ENCODE measurements at regions not wholly inside any gene's neighbourhood (a gene's known extent, or its start where the extent isn't known, plus 50 kb on each side); places are given as distances from the start of the nearest gene placed in this dataset.

DNA sequence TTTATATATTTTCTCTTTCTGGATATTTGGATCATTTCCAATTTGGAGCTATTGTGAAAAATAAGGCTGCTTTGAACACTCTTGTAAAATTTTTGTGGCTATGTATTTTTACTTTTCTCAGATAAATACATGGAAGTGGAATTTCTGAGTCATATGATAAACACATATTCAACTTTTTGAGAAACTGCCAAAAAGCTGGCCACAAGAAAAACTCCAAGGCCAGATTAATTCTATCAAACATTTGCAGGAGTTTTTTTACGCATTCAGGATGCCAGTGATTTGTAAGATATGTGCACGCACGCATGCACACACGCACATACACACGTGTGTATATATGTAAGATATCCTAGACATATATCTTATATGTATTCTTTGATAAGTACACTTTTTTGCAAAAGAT is 477.5 kb upstream of the SPHKAP start:
- TF ChIP-seq, protein P1, sequence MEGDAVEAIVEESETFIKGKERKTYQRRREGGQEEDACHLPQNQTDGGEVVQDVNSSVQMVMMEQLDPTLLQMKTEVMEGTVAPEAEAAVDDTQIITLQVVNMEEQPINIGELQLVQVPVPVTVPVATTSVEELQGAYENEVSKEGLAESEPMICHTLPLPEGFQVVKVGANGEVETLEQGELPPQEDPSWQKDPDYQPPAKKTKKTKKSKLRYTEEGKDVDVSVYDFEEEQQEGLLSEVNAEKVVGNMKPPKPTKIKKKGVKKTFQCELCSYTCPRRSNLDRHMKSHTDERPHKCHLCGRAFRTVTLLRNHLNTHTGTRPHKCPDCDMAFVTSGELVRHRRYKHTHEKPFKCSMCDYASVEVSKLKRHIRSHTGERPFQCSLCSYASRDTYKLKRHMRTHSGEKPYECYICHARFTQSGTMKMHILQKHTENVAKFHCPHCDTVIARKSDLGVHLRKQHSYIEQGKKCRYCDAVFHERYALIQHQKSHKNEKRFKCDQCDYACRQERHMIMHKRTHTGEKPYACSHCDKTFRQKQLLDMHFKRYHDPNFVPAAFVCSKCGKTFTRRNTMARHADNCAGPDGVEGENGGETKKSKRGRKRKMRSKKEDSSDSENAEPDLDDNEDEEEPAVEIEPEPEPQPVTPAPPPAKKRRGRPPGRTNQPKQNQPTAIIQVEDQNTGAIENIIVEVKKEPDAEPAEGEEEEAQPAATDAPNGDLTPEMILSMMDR (IDR thresholded peaks at IDR 0.05): no peak
- H3K27me3 ChIP-seq: no peaks in the 10 kb centered on the region
- H3K27ac ChIP-seq: no peak overlapping the region
- intact Hi-C loops (cut with DNase I): no loop called here
- no peaks in the 10 kb centered on the region for H3K4me1 ChIP-seq
- no peak overlapping the region for H3K4me3 ChIP-seq
- H3K9me3 ChIP-seq: no peaks in the 10 kb centered on the region
- H3K36me3 ChIP-seq: no peaks in the 10 kb centered on the region
- no peak for DNase-seq
- ATAC-seq: no peak

GRCh38 chr2:228657807-228658402 is 476.4 kb upstream of the SPHKAP start:
- Histone ChIP-seq H3K27me3 (no peaks in the 10 kb centered on the region), H3K4me1 (no peaks in the 10 kb centered on the region), H3K9me3 (no peaks in the 10 kb centered on the region), H3K27ac (no peak overlapping the region), H3K4me3 (no peak overlapping the region), H3K36me3 (no peaks in the 10 kb centered on the region)
- intact Hi-C loops (cut with DNase I): no loop called here
- DNase-seq: no peak
- ATAC-seq: peak; percentile 48
- TF ChIP-seq, protein P1 (IDR thresholded peaks at IDR 0.05): peak; percentile 43

DNA sequence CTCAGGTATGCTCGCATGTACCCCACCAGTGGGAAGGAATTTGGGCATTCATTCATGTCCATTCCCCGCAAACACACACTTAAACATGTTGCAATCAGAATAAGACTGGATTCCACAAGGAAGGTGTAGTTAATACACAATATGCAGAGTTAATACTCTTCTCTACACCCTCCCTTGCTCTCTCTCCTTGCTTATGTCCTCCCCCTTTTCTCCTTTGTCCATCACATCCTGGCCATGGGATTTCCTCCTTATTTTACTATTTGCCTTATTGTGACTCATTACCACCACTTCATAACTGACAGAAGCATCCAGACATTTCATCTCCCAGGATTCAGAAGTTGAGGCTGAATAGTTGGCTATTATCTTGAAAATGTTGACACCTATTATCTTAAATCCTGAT is 473.8 kb upstream of the SPHKAP start:
- no peaks in the 10 kb centered on the region for H3K27me3 ChIP-seq
- ATAC-seq (no peak), DNase-seq (no peak)
- no peaks in the 10 kb centered on the region for H3K9me3 ChIP-seq
- no peak overlapping the region for H3K27ac ChIP-seq
- TF ChIP-seq, protein P1 (IDR thresholded peaks at IDR 0.05): no peak
- H3K4me3 ChIP-seq: no peak overlapping the region
- intact Hi-C loops (cut with DNase I): no loop called here
- H3K36me3 ChIP-seq: no peaks in the 10 kb centered on the region
- H3K4me1 ChIP-seq: no peaks in the 10 kb centered on the region

- Histone ChIP-seq H3K4me3 (no peak overlapping the region), H3K4me1 (no peaks in the 10 kb centered on the region), H3K27me3 (no peaks in the 10 kb centered on the region), H3K9me3 (no peaks in the 10 kb centered on the region), H3K27ac (no peak overlapping the region), H3K36me3 (no peaks in the 10 kb centered on the region)
- ATAC-seq: no peak
- intact Hi-C loops (cut with DNase I): no loop called here
- no peak for DNase-seq
- TF ChIP-seq, protein P1 (IDR thresholded peaks at IDR 0.05): no peak
Observed at GRCh38 chr2:228654707-228655106, 473.2 kb upstream of the SPHKAP start.

DNA sequence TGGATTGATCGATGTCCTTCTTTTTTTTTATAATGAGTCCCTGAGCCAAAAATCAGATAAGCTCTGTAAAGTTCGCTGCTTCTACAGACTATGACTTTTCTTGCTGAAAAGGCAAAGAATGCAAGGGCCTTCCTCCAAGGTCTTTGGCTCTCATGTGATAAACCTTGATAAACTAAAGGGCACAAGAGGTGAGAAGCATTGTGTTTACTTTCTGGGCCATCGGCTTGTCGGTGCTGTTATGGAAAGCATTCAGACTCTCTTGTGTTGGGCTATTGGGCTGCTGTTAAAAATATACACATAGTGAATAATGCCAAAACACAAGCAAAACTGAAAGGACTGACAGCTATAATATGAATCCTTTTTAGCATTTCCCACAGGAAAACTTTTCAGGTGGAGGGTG is 472.4 kb upstream of the SPHKAP start:
- DNase-seq: no peak
- no peaks in the 10 kb centered on the region for H3K9me3 ChIP-seq
- no peak for ATAC-seq
- no peak overlapping the region for H3K4me3 ChIP-seq
- no peaks in the 10 kb centered on the region for H3K4me1 ChIP-seq
- intact Hi-C loops (cut with DNase I): no loop called here
- H3K27ac ChIP-seq: no peak overlapping the region
- no peaks in the 10 kb centered on the region for H3K27me3 ChIP-seq
- no peaks in the 10 kb centered on the region for H3K36me3 ChIP-seq
- TF ChIP-seq, protein P1 (IDR thresholded peaks at IDR 0.05): no peak

GRCh38 chr2:228652366-228652765 is 470.9 kb upstream of the SPHKAP start:
- intact Hi-C loops (cut with DNase I): no loop called here
- DNase-seq: no peak
- Histone ChIP-seq H3K4me3 (no peak overlapping the region), H3K9me3 (no peaks in the 10 kb centered on the region), H3K36me3 (no peaks in the 10 kb centered on the region), H3K4me1 (no peaks in the 10 kb centered on the region), H3K27ac (no peak overlapping the region), H3K27me3 (no peaks in the 10 kb centered on the region)
- ATAC-seq: peak; percentile 44
- TF ChIP-seq, protein P1 (IDR thresholded peaks at IDR 0.05): no peak

Data from upper lobe of right lung (tissue), 1 donor.